Neural cell (in vitro differentiated cells): ENCODE measurements at regions not wholly inside any gene's neighbourhood (a gene's known extent, or its start where the extent isn't known, plus 50 kb on each side); places are given as distances from the start of the nearest gene placed in this dataset.

ENCODE experiments used
- CTCF ChIP-seq: fragments of 450-650 bp; IDR thresholded peaks from 2 replicates; pipeline ENCODE4 v1.5.1; 2014; ENCODE audit warnings: antibody characterized with exemption, mild to moderate bottlenecking, moderate library complexity; ENCODE audit not compliant: poor library complexity, severe bottlenecking
- EP300 ChIP-seq: fragments of 450-650 bp; conservative IDR thresholded peaks from 2 replicates; pipeline ENCODE4 v1.6.1; 2014; ENCODE audit warnings: antibody characterized with exemption, mild to moderate bottlenecking, moderate library complexity; ENCODE audit not compliant: poor library complexity, severe bottlenecking
- EZH2 ChIP-seq: fragments of 200-600, 300-800 bp; shearing (Covaris generic), sonication (generic); IDR thresholded peaks from 2 replicates; pipeline ENCODE4 v1.6.1; 2014; ENCODE audit warnings: antibody characterized with exemption, low read length, borderline replicate concordance, mild to moderate bottlenecking; ENCODE audit not compliant: insufficient read depth, poor library complexity, severe bottlenecking
- MXI1 ChIP-seq: fragments of 450-650 bp; conservative IDR thresholded peaks from 2 replicates; pipeline ENCODE4 v1.6.1; 2014; ENCODE audit warnings: antibody characterized with exemption, mild to moderate bottlenecking; ENCODE audit not compliant: poor library complexity, severe bottlenecking
- POLR2AphosphoS5 ChIP-seq: IDR thresholded peaks from 2 replicates; pipeline ENCODE4 v1.6.1; 2012
- REST ChIP-seq: IDR thresholded peaks from 2 replicates; pipeline ENCODE4 v1.6.1; 2012; ENCODE audit warnings: borderline replicate concordance

- TF ChIP-seq CTCF (no peak), EP300 (no peak), EZH2 (no peak), REST (no peak), POLR2AphosphoS5 (no peak), MXI1 (no peak)
These were observed 396.8 kb downstream of the TLE4 start for GRCh38 chr9:79968533-79968932.
